Right ventricle myocardium inferior (tissue), 1 donor: ENCODE measurements at regions not wholly inside any gene's neighbourhood (a gene's known extent, or its start where the extent isn't known, plus 50 kb on each side); places are given as distances from the start of the nearest gene placed in this dataset.
"Not testable (repeated sequence)": the region's sequence is repeated elsewhere in the genome, so short reads cannot be mapped to it uniquely, and the experiment has no call there.

Experiments
- ATAC-seq: fragments of 200-7000 bp; cut with Tn5 transposase; one replicate; pipeline ENCODE4 v1.9.1; 2020; ENCODE audit warnings: mild to moderate bottlenecking, moderate library complexity
- DNase-seq: peaks from one replicate; pipeline ENCODE4 v3.0.0; 2021; ENCODE audit errors: missing footprints
- intact Hi-C: fragments of 100-400 bp; cut with DNase I; formaldehyde crosslinking; loops from one replicate; pipeline ENCODE4 v1.11.0; 2022
- donor health status: DM: no; HTN: yes; CAD: no; lungs with severe emphysema.

- DNase-seq (no peak), ATAC-seq (no peak)
- intact Hi-C loops, result loop anchor here (2.0 kb wide), 1 partner anchor 31 kb away; no protein-coding TSS in a partner anchor
Measured at GRCh38 chr3:4061783-4062360, 241.3 kb upstream of the SETMAR start.

- intact Hi-C loops, result no loop called here
- DNase-seq (no peak), ATAC-seq (no peak)
Measured at GRCh38 chr3:4062621-4063020, 240.5 kb upstream of the SETMAR start.

GRCh38 chr3:4063916-4064574, 239.1 kb upstream of the SETMAR start:
- ATAC-seq, result no peak
- DNase-seq, result no peak
- intact Hi-C loops, result no loop called here

- no peak for ATAC-seq
- DNase-seq, result no peak
- intact Hi-C loops, result no loop called here
Measured at GRCh38 chr3:4065085-4065484, 238.1 kb upstream of the SETMAR start.

- ATAC-seq, result no peak
Measured at GRCh38 chr3:4065554-4065953, 237.6 kb upstream of the SETMAR start.

GRCh38 chr3:4067893-4068292, 235.3 kb upstream of the SETMAR start:
- DNase-seq (no peak), ATAC-seq (no peak)
- intact Hi-C loops, result no loop called here

More at GRCh38 chr3:4065554-4065953, 237.6 kb upstream of the SETMAR start:
- DNase-seq, result no peak
- intact Hi-C loops, result no loop called here

GRCh38 chr3:4069796-4070195, 233.4 kb upstream of the SETMAR start:
- no peak for DNase-seq
- intact Hi-C loops, result no loop called here
- ATAC-seq, result no peak

- intact Hi-C loops, result no loop called here
- ATAC-seq, result no peak
Measured at GRCh38 chr3:4071481-4072184, 231.5 kb upstream of the SETMAR start.

GRCh38 chr3:4077278-4077677, 225.9 kb upstream of the SETMAR start:
- intact Hi-C loops, DNase-seq, ATAC-seq: not testable (repeated sequence)

More at GRCh38 chr3:4071481-4072184, 231.5 kb upstream of the SETMAR start:
- DNase-seq, result no peak

GRCh38 chr3:4077950-4078349, 225.2 kb upstream of the SETMAR start:
- DNase-seq (no peak), ATAC-seq (no peak)
- intact Hi-C loops, result no loop called here

GRCh38 chr3:4078903-4079302, 224.3 kb upstream of the SETMAR start:
- no peak for DNase-seq
- intact Hi-C loops, result no loop called here
- no peak for ATAC-seq

- ATAC-seq, result no peak
- DNase-seq, result no peak
- intact Hi-C loops, result no loop called here
Measured at GRCh38 chr3:4079339-4080195, 223.6 kb upstream of the SETMAR start.

GRCh38 chr3:4083225-4084015, 219.7 kb upstream of the SETMAR start:
- no peak for ATAC-seq
- no peak for DNase-seq
- intact Hi-C loops, result no loop called here

GRCh38 chr3:4084271-4084670, 218.9 kb upstream of the SETMAR start:
- no peak for DNase-seq
- ATAC-seq, result no peak
- intact Hi-C loops, result no loop called here

- ATAC-seq, DNase-seq, intact Hi-C loops: not testable (repeated sequence)
Measured at GRCh38 chr3:4086662-4087061, 216.5 kb upstream of the SETMAR start.

GRCh38 chr3:4091786-4092185, 211.4 kb upstream of the SETMAR start:
- intact Hi-C loops, result loop anchor here (10.0 kb wide), 1 partner anchor 537 kb away; no protein-coding TSS in a partner anchor
- no peak for DNase-seq

GRCh38 chr3:4097801-4098200, 205.4 kb upstream of the SETMAR start:
- DNase-seq (no peak), ATAC-seq (no peak)
- intact Hi-C loops, result loop anchor here (10.0 kb wide), 1 partner anchor 543 kb away; no protein-coding TSS in a partner anchor

More at GRCh38 chr3:4091786-4092185, 211.4 kb upstream of the SETMAR start:
- ATAC-seq, result no peak

GRCh38 chr3:4099607-4100006, 203.6 kb upstream of the SETMAR start:
- intact Hi-C loops, result loop anchor here (10.0 kb wide), 1 partner anchor 545 kb away; no protein-coding TSS in a partner anchor
- ATAC-seq (no peak), DNase-seq (no peak)
